GF-D8 (cell line): ENCODE measurements at regions not wholly inside any gene's neighbourhood (a gene's known extent, or its start where the extent isn't known, plus 50 kb on each side); places are given as distances from the start of the nearest gene placed in this dataset.
"Not testable (repeated sequence)": the region's sequence is repeated elsewhere in the genome, so short reads cannot be mapped to it uniquely, and the experiment has no call there.

Experiments used
- DNase-seq: peaks from one replicate; lab custom pipeline; 2025; lab: John Stamatoyannopoulos, UW

- no peak for DNase-seq
These were observed 81.2 kb upstream of the TBL1X start for GRCh38 chrX:9383655-9384054.

- no peak for DNase-seq
These were observed 76.4 kb upstream of the TBL1X start for GRCh38 chrX:9388450-9388849.

- DNase-seq: no peak
These were observed 74.7 kb upstream of the TBL1X start for GRCh38 chrX:9390121-9390520.

GRCh38 chrX:9390693-9391368 is 74.0 kb upstream of the TBL1X start:
- DNase-seq: no peak

- no peak for DNase-seq
These were observed 72.4 kb upstream of the TBL1X start for GRCh38 chrX:9392445-9392844.

- DNase-seq: no peak
These were observed 71.3 kb upstream of the TBL1X start for GRCh38 chrX:9393571-9393970.

GRCh38 chrX:9394212-9394611 is 70.6 kb upstream of the TBL1X start:
- DNase-seq: no peak

GRCh38 chrX:9396930-9397329 is 67.9 kb upstream of the TBL1X start:
- no peak for DNase-seq

- DNase-seq: no peak
These were observed 63.8 kb upstream of the TBL1X start for GRCh38 chrX:9401051-9401450.

GRCh38 chrX:9403374-9403773 is 61.5 kb upstream of the TBL1X start:
- DNase-seq: no peak

GRCh38 chrX:9405635-9406034 is 59.2 kb upstream of the TBL1X start:
- not testable (repeated sequence) for DNase-seq

- DNase-seq: not testable (repeated sequence)
These were observed 54.0 kb upstream of the TBL1X start for GRCh38 chrX:9410889-9411288.

GRCh38 chrX:9411682-9412081 is 53.2 kb upstream of the TBL1X start:
- DNase-seq: not testable (repeated sequence)

GRCh38 chrX:9414416-9414815 is 50.4 kb upstream of the TBL1X start:
- no peak for DNase-seq
